ENCODE measurements at regions not wholly inside any gene's neighbourhood (a gene's known extent, or its start where the extent isn't known, plus 50 kb on each side); places are given as distances from the start of the nearest gene placed in this dataset.

DNA sequence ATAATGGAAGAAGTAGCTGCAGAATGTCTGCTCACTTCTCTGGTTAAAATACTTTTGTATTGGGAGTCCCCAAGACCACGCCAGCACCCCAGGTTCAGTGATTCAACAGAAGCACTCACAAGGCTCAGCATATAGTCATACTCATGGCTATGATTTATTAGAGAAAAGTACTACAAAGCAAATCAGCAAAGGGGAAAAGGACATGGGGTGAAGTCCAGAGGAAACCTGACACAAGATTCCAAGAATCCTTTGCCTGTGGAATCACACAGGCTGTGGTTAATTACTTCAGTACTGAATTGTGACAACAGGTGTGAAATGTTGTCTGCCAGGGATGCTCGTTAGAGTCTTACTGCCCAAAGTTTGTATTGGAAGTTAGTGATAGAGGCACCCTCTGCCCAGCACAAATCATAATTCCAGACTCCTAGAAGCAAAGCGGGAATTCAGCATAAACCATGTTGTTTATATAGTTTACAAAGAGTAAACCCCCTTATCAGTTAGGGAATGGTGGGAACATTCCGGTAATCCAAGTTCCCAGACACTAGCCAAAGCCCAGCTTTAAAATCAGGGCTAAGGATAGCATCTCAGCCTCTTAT is 79.4 kb downstream of the HYCC1 start:
- Mint-ChIP-seq H3K4me1 (no peaks in the 10 kb centered on the region), H3K9me3 (no peaks in the 10 kb centered on the region), H3K4me3 (no peak overlapping the region), H3K36me3 (no peaks in the 10 kb centered on the region), H3K27me3 (peaks cover 1% of the 10 kb centered on the region), H3K27ac (no peak overlapping the region)
- DNase-seq (ENCODE audit: low spot score in 2 of 2) = no peak
- ATAC-seq (ENCODE audit: low read depth) = no peak

DNA sequence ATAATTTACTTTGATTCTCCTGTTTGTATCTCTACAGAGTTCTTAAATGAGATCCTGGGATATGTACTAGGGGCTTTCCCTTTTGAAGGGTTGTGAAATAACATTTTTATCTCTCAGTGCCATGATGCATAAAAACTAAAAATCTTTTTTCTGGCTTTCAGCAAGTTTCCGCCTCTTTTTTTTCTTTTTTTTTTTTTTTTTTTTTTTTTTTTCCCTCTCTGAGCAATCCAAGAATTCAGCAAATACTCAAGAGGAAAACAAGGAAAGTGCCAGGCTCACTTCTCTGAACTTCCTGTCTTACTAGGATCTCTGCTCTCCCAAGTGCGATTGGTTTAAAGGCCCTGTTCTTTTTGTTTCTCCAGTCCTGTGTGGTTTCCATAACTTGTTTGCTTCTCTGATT is 79.9 kb downstream of the HYCC1 start:
- no peak for ATAC-seq (ENCODE audit: low read depth)
- Mint-ChIP-seq H3K36me3 (no peaks in the 10 kb centered on the region), H3K4me1 (no peaks in the 10 kb centered on the region), H3K27ac (no peak overlapping the region), H3K9me3 (no peaks in the 10 kb centered on the region), H3K4me3 (no peak overlapping the region), H3K27me3 (peaks cover 1% of the 10 kb centered on the region)
- DNase-seq (ENCODE audit: low spot score in 2 of 2) = no peak

DNA sequence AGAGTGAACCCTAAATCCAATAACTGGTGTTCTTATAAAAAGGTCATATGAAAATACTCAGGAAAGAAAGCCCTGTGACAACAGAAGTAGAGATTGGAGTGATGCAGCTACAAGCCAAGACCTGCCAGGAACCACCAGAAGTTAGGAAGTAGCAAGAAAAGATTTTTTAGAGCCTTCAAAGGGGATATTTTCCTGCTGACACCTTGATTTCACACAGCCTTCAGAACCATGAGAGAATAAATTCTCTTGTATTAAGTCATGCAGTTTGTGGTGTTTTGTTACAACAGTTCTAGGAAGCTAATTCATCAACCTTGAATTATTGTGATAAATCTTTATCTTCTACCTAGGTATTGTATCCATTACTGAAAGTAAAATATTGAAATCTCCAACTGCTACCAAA is 81.0 kb downstream of the HYCC1 start:
- Mint-ChIP-seq H3K36me3 (no peaks in the 10 kb centered on the region), H3K4me3 (no peak overlapping the region), H3K27ac (no peak overlapping the region), H3K9me3 (no peaks in the 10 kb centered on the region), H3K27me3 (peaks cover 1% of the 10 kb centered on the region), H3K4me1 (no peaks in the 10 kb centered on the region)
- no peak for DNase-seq (ENCODE audit: low spot score in 2 of 2)
- no peak for ATAC-seq (ENCODE audit: low read depth)

DNA sequence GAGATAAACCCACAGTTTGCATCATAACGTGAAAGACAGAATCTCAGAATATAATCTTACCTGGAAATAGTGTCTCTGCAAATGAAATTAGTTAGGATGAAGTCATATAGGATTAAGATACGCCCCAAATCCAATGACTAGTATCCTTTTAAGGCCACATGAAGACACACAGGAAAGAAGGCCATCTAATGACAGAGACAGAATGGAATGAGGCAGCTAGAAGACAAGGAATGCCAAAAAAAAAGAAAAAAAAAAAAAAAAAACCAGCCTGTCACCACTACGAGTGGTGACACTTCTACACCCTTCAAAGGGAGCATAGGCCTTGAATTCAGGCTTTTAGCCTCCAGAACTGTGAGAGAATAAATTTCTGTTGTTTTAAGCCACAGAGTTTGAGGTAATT is 82.9 kb downstream of the HYCC1 start:
- H3K9me3 Mint-ChIP-seq = no peaks in the 10 kb centered on the region
- peaks cover 1% of the 10 kb centered on the region for H3K27me3 Mint-ChIP-seq
- ATAC-seq (ENCODE audit: low read depth) (no peak), DNase-seq (ENCODE audit: low spot score in 2 of 2) (no peak)
- no peak overlapping the region for H3K4me3 Mint-ChIP-seq
- H3K4me1 Mint-ChIP-seq = no peaks in the 10 kb centered on the region
- no peaks in the 10 kb centered on the region for H3K36me3 Mint-ChIP-seq
- no peak overlapping the region for H3K27ac Mint-ChIP-seq

DNA sequence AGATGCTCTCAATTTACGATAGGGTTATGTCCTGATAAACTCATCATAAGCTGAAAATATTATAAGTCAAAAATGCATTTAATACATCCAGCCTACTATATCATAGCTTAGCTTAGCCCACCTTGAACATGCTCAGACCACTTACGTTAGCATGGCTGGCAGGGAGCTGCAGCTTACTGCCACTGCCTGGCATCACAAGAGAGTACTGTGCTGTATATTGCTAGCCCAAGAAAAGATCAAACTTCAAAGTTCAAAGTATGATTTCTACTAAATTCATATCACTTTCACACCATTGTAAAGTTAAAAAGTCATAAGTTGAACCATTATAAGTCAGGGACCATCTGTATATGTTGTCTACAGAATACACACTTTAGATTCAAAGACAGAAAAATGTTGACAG is 91.6 kb downstream of the HYCC1 start:
- H3K9me3 Mint-ChIP-seq = peaks cover 4% of the 10 kb centered on the region
- H3K4me3 Mint-ChIP-seq = no peak overlapping the region
- peaks cover 2% of the 10 kb centered on the region for H3K27me3 Mint-ChIP-seq
- DNase-seq (ENCODE audit: low spot score in 2 of 2) (no peak), ATAC-seq (ENCODE audit: low read depth) (no peak)
- H3K36me3 Mint-ChIP-seq = peaks cover 2% of the 10 kb centered on the region
- H3K27ac Mint-ChIP-seq = no peak overlapping the region
- peaks cover 4% of the 10 kb centered on the region for H3K4me1 Mint-ChIP-seq

DNA sequence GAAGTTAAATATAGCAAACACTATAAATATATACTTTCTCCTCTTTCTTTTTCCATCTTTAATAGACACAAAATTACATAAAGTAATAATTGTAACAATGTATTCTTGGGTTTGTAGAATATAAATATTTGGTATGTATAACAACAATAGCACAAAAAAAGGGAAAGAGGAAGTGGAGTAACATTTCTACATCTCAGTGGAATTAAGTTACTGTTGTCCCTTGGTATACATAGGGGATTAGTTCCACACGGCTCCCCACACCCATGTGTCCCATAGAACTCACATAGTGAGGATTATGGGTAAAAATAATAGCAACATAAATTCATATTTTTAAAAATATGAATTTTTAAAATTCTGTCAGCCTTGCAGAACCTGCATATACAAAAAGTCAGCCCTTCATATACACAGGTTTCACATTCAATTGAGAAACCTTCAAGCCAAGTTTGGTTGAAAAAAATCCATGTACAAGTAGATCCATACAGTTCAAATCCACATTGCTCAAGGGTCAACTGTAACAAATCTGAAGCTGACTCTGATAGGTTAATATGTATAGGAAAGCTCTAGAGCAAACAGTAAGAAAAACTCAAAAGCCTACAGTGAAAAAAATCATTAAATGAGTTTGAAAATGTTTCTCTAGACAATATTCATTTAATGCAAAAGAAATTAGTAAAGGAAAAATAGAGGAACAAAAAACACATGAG is 92.4 kb downstream of the HYCC1 start:
- Mint-ChIP-seq H3K36me3 (peaks cover 2% of the 10 kb centered on the region), H3K9me3 (peaks cover 4% of the 10 kb centered on the region), H3K4me3 (no peak overlapping the region), H3K4me1 (peaks cover 4% of the 10 kb centered on the region), H3K27me3 (peaks cover 2% of the 10 kb centered on the region), H3K27ac (no peak overlapping the region)
- no peak for DNase-seq (ENCODE audit: low spot score in 2 of 2)
- no peak for ATAC-seq (ENCODE audit: low read depth)

DNA sequence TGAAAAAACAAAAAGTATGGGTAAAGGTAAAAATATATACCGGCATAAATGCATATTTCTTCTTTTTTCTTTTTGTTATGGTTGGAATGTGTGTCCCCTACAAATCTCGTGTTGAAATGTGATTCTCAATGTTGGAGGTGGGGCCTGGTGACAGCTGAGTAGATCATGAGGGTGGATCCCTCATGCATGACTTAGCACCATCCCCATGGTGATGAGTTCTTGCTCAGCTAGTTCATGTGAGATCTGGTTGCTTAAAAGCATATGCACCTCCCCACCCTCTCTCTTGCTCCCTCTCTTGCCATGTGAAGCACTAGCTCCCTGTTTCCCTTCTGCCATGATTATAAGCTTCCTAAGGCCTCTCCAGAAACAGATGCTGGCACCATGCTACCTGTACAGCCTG is 93.3 kb downstream of the HYCC1 start:
- DNase-seq (ENCODE audit: low spot score in 2 of 2) (no peak), ATAC-seq (ENCODE audit: low read depth) (peak; percentile 62)
- Mint-ChIP-seq H3K36me3 (peaks cover 2% of the 10 kb centered on the region), H3K9me3 (peaks cover 4% of the 10 kb centered on the region), H3K4me3 (no peak overlapping the region), H3K4me1 (peaks cover 4% of the 10 kb centered on the region), H3K27me3 (peaks cover 2% of the 10 kb centered on the region), H3K27ac (no peak overlapping the region)

DNA sequence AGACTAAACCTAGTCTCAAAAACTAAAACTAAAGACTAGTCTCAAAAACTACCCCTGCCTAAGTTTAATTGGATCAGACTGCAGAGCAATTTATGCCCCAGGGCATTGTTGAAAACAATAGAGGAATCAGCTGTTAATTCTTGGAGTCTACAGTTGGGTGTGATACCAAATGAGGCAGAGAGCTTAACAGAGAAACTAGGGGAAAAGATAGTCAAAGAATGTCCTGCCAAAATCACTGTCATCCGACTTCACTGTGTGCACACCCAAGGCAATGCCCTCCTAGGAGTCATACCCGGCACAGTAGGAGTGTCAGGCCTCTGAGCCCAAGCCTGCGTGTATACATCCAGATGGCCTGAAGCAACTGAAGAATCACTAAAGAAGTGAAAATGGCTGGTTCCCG is 90.5 kb upstream of the TOMM7 start:
- H3K27ac Mint-ChIP-seq = no peak overlapping the region
- peaks cover 13% of the 10 kb centered on the region for H3K36me3 Mint-ChIP-seq

DNA sequence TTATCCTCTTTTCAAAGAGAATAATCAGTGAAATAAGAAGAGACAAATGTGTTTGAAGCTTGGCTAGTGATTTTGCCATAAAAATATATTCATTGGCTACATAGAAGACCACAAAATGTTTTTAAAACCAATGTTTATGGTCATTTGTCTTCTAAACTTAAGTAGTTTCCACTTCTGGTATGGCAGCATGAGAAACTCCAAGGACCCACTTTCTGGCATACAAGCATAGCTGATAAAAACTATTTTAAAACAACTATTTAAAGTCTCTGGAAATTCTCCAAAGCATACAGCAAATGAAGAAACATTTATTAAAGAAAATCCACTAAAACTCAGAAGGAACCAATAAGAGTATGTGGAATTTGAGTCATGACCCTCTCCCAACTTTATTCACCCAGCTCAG is 89.2 kb upstream of the TOMM7 start:
- H3K4me1 Mint-ChIP-seq = no peaks in the 10 kb centered on the region
- DNase-seq (ENCODE audit: low spot score in 2 of 2) = no peak
- no peak for ATAC-seq (ENCODE audit: low read depth)
- H3K4me3 Mint-ChIP-seq = no peak overlapping the region
- H3K27ac Mint-ChIP-seq = no peak overlapping the region
- peaks cover 13% of the 10 kb centered on the region for H3K36me3 Mint-ChIP-seq
- peaks cover 1% of the 10 kb centered on the region for H3K27me3 Mint-ChIP-seq
- peaks cover 11% of the 10 kb centered on the region for H3K9me3 Mint-ChIP-seq

More for the DNA sequence above, 90.5 kb upstream of the TOMM7 start:
- DNase-seq (ENCODE audit: low spot score in 2 of 2) = no peak
- Mint-ChIP-seq H3K4me3 (no peak overlapping the region), H3K9me3 (peaks cover 11% of the 10 kb centered on the region), H3K4me1 (no peaks in the 10 kb centered on the region), H3K27me3 (peaks cover 1% of the 10 kb centered on the region)
- ATAC-seq (ENCODE audit: low read depth) = no peak

DNA sequence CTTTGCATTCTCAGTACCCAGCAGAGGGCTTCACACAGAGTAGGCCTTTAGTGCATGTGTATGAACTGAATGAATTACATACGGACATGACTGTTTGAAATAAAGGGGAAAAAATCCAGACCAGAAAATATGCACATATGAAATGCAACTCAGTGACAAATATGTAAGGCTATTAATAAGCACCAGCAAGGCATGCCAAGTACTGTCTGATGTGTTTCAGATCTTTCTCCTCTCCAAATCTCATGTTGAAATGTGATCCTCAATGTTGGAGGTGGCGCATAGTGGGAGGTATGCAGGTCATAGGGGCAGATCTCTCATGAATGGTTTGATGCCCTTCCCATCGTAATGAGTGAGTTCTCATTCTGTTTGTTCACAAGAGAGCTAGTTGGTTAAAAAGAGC is 87.3 kb upstream of the TOMM7 start:
- peaks cover 1% of the 10 kb centered on the region for H3K27me3 Mint-ChIP-seq
- ATAC-seq (ENCODE audit: low read depth) (no peak), DNase-seq (ENCODE audit: low spot score in 2 of 2) (no peak)
- no peak overlapping the region for H3K27ac Mint-ChIP-seq
- peaks cover 11% of the 10 kb centered on the region for H3K36me3 Mint-ChIP-seq
- no peak overlapping the region for H3K4me3 Mint-ChIP-seq
- H3K9me3 Mint-ChIP-seq = peaks cover 10% of the 10 kb centered on the region
- H3K4me1 Mint-ChIP-seq = no peaks in the 10 kb centered on the region

DNA sequence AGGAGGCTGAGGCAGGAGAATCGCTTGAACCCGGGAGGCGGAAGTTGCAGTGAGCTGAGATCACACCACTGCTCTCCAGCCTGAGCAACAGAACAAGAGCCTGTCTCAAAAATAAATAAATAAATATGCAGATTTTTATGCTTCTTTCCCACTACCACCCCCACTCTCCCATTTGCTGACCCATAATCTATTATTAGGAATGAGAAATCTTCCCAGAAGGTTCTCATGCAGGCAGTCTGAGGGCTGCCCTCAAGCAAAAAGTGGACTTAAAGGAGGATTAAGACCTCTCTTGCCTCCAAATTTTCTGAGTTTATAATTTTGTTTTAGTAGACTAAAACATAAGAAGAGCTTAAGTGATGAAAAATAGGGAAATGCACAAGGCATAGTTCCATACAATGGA is 85.2 kb upstream of the TOMM7 start:
- Mint-ChIP-seq H3K4me3 (no peak overlapping the region), H3K27me3 (no peaks in the 10 kb centered on the region), H3K36me3 (no peaks in the 10 kb centered on the region), H3K9me3 (peaks cover 2% of the 10 kb centered on the region), H3K27ac (no peak overlapping the region), H3K4me1 (no peaks in the 10 kb centered on the region)
- no peak for ATAC-seq (ENCODE audit: low read depth)
- DNase-seq (ENCODE audit: low spot score in 2 of 2) = no peak

DNA sequence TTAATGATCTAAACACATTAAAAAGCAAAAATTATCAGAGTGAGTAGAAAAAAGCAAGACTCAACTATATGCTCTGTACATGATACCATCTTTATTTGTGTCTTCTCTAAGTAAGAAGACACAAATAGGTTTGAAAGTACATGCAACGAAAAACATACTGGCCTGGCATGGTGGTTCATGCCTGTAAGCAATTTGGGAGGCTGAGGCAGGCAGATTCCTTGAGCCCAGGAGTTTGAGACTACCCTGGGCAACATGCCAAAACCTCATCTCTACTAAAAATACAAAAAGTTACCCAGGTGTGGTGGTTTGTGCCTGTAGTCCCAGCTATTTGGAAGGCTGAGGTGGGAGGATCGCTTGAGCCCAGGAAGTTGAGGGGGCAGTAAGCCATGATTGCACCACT is 78.1 kb upstream of the TOMM7 start:
- ATAC-seq (ENCODE audit: low read depth) (no peak), DNase-seq (ENCODE audit: low spot score in 2 of 2) (no peak)
- Mint-ChIP-seq H3K27me3 (peaks cover 5% of the 10 kb centered on the region), H3K9me3 (peaks cover 3% of the 10 kb centered on the region), H3K27ac (no peak overlapping the region), H3K4me3 (no peak overlapping the region), H3K4me1 (no peaks in the 10 kb centered on the region), H3K36me3 (no peaks in the 10 kb centered on the region)

DNA sequence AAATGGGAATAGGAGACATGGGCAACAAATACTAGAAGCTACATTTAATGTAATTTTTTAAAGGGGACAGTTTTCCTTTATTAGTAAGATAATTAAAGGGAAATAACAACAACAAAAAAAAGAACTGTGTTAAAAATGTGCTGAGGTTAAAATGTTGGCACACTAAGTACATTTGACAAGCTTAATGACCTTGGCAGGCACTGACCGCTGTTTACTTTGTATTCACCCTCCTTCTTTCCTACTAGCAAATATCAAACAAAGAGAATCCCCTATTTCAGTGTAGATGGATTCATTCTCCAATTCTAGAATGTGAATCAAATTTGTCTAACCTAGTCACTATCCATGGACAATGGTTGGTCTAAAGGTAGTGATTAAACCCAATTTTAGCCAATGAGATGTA is 77.5 kb upstream of the TOMM7 start:
- DNase-seq (ENCODE audit: low spot score in 2 of 2) (no peak), ATAC-seq (ENCODE audit: low read depth) (no peak)
- H3K27ac Mint-ChIP-seq = no peak overlapping the region
- peaks cover 3% of the 10 kb centered on the region for H3K9me3 Mint-ChIP-seq
- H3K36me3 Mint-ChIP-seq = no peaks in the 10 kb centered on the region
- peaks cover 9% of the 10 kb centered on the region for H3K27me3 Mint-ChIP-seq
- no peak overlapping the region for H3K4me3 Mint-ChIP-seq
- H3K4me1 Mint-ChIP-seq = no peaks in the 10 kb centered on the region

DNA sequence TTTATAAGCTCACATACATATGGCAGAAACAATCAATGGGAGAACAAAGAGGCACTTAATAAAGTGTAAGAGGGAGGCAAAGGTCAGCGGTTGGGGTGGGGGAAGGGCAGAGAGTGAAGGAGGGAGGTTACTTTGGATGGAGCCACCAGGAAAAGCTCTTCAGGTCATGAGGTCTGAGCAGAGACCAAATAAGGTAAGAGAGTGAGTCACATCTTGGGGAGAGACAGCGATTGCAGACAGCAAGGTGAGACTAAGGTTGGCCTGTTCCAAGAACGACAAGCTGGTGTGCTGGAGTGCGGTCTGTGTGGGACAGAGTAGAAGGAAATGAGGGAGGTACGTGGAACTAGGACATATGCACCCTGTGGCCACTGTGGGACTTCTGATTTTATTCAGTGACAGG is 74.3 kb upstream of the TOMM7 start:
- no peaks in the 10 kb centered on the region for H3K36me3 Mint-ChIP-seq
- H3K27me3 Mint-ChIP-seq = peaks cover 11% of the 10 kb centered on the region
- no peaks in the 10 kb centered on the region for H3K4me1 Mint-ChIP-seq
- H3K4me3 Mint-ChIP-seq = no peak overlapping the region
- ATAC-seq (ENCODE audit: low read depth) (no peak), DNase-seq (ENCODE audit: low spot score in 2 of 2) (no peak)
- no peaks in the 10 kb centered on the region for H3K9me3 Mint-ChIP-seq
- H3K27ac Mint-ChIP-seq = no peak overlapping the region

DNA sequence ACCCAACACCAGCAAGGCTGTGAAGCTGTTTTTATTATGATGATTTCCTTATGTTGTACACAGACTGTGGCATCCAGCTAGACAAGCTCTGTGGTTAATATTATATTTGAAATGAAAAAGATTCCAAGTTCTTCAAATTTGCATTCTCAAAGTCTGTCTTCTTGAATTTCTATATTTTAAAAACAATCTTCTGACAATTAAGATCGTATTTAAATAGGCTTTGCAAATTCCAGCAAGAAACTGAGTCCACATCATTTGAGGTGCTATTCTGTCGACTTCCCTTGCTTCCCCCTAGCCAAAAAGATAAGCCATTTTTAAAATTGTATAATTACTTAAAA is 73.1 kb upstream of the TOMM7 start:
- Mint-ChIP-seq H3K27me3 (peaks cover 11% of the 10 kb centered on the region), H3K4me1 (no peaks in the 10 kb centered on the region), H3K9me3 (no peaks in the 10 kb centered on the region), H3K36me3 (no peaks in the 10 kb centered on the region), H3K27ac (no peak overlapping the region), H3K4me3 (no peak overlapping the region)
- no peak for ATAC-seq (ENCODE audit: low read depth)
- DNase-seq (ENCODE audit: low spot score in 2 of 2) = no peak

All from memory B cell (primary cell).